Chondrocyte (in vitro differentiated cells): ENCODE measurements at regions not wholly inside any gene's neighbourhood (a gene's known extent, or its start where the extent isn't known, plus 50 kb on each side); places are given as distances from the start of the nearest gene placed in this dataset.

Experiments
- DNase-seq: peaks from one replicate; pipeline ENCODE4 v3.0.0; 2021; ENCODE audit warnings: mixed read lengths, low spot score
- H3K27ac Mint-ChIP-seq: one replicate; pipeline ENCODE4 v1.8.0; 2021; ENCODE audit warnings: mild to moderate bottlenecking, moderate library complexity, mixed read lengths; ENCODE audit not compliant: unreplicated experiment
- H3K27me3 Mint-ChIP-seq: 2 replicates; pipeline ENCODE4 v1.8.0; 2021; ENCODE audit warnings: low read depth, mixed read lengths
- H3K36me3 Mint-ChIP-seq: 2 replicates; pipeline ENCODE4 v1.8.0; 2021; ENCODE audit warnings: low read depth, mixed read lengths
- H3K4me1 Mint-ChIP-seq: 2 replicates; pipeline ENCODE4 v1.8.0; 2021; ENCODE audit warnings: low read depth, mild to moderate bottlenecking, mixed read lengths
- H3K4me3 Mint-ChIP-seq: one replicate; pipeline ENCODE4 v1.8.0; 2021; ENCODE audit warnings: mild to moderate bottlenecking, moderate library complexity, mixed read lengths; ENCODE audit not compliant: unreplicated experiment
- H3K9me3 Mint-ChIP-seq: 2 replicates; pipeline ENCODE4 v1.8.0; 2021; ENCODE audit warnings: low read depth, mixed read lengths
- CTCF ChIP-seq: fragments of 200-600 bp; sonication (generic); IDR thresholded peaks from 2 replicates; pipeline ENCODE4 v1.5.0; 2021; ENCODE audit warnings: antibody characterized with exemption, mild to moderate bottlenecking, moderate library complexity

GRCh38 chr5:3262451-3262850, 333.2 kb upstream of the IRX1 start:
- H3K27me3 Mint-ChIP-seq = no peaks in the 10 kb centered on the region
- no peak overlapping the region for H3K4me3 Mint-ChIP-seq
- peaks cover 11% of the 10 kb centered on the region for H3K9me3 Mint-ChIP-seq
- no peak for TF ChIP-seq CTCF
- no peak overlapping the region for H3K27ac Mint-ChIP-seq
- H3K36me3 Mint-ChIP-seq = no peaks in the 10 kb centered on the region
- H3K4me1 Mint-ChIP-seq = no peaks in the 10 kb centered on the region
- DNase-seq = no peak

GRCh38 chr5:3261081-3261480, 334.6 kb upstream of the IRX1 start:
- no peak overlapping the region for H3K27ac Mint-ChIP-seq
- no peaks in the 10 kb centered on the region for H3K27me3 Mint-ChIP-seq
- no peaks in the 10 kb centered on the region for H3K4me1 Mint-ChIP-seq
- TF ChIP-seq CTCF = no peak
- H3K4me3 Mint-ChIP-seq = no peak overlapping the region
- no peaks in the 10 kb centered on the region for H3K36me3 Mint-ChIP-seq
- no peak for DNase-seq
- H3K9me3 Mint-ChIP-seq = peaks cover 11% of the 10 kb centered on the region

- no peak overlapping the region for H3K27ac Mint-ChIP-seq
- H3K4me3 Mint-ChIP-seq = no peak overlapping the region
- H3K9me3 Mint-ChIP-seq = peaks cover 11% of the 10 kb centered on the region
- no peaks in the 10 kb centered on the region for H3K36me3 Mint-ChIP-seq
- no peak for DNase-seq
- H3K4me1 Mint-ChIP-seq = no peaks in the 10 kb centered on the region
- no peaks in the 10 kb centered on the region for H3K27me3 Mint-ChIP-seq
- no peak for TF ChIP-seq CTCF
These were observed 337.6 kb upstream of the IRX1 start for GRCh38 chr5:3258050-3258449.

- TF ChIP-seq CTCF = no peak
- H3K4me3 Mint-ChIP-seq = no peak overlapping the region
These were observed 343.4 kb upstream of the IRX1 start for GRCh38 chr5:3252235-3252634.

GRCh38 chr5:3251784-3252183, 343.8 kb upstream of the IRX1 start:
- H3K27ac Mint-ChIP-seq = no peak overlapping the region
- peaks cover 8% of the 10 kb centered on the region for H3K9me3 Mint-ChIP-seq
- no peak for TF ChIP-seq CTCF
- no peaks in the 10 kb centered on the region for H3K4me1 Mint-ChIP-seq
- peaks cover 1% of the 10 kb centered on the region for H3K36me3 Mint-ChIP-seq
- H3K27me3 Mint-ChIP-seq = peaks cover 1% of the 10 kb centered on the region
- no peak for DNase-seq
- H3K4me3 Mint-ChIP-seq = no peak overlapping the region

More at GRCh38 chr5:3252235-3252634, 343.4 kb upstream of the IRX1 start:
- no peak for DNase-seq
- Mint-ChIP-seq H3K27me3 (peaks cover 1% of the 10 kb centered on the region), H3K9me3 (peaks cover 8% of the 10 kb centered on the region), H3K36me3 (peaks cover 1% of the 10 kb centered on the region), H3K27ac (no peak overlapping the region), H3K4me1 (no peaks in the 10 kb centered on the region)
